CD4-positive, alpha-beta T cell (primary cell): ENCODE measurements at regions not wholly inside any gene's neighbourhood (a gene's known extent, or its start where the extent isn't known, plus 50 kb on each side); places are given as distances from the start of the nearest gene placed in this dataset.

Source experiments
- ATAC-seq: fragments of 200-7000 bp; cut with Tn5 transposase; one replicate; pipeline ENCODE4 v1.10.0; 2022; ENCODE audit warnings: mild to moderate bottlenecking; ENCODE audit not compliant: poor library complexity
- CTCF ChIA-PET: fragments of 350-600 bp; sonication (Branson Sonifier 250); formaldehyde crosslinking; loops from one replicate; lab custom pipeline; 2021; ENCODE audit warnings: antibody characterized with exemption, inconsistent platforms; lab: Charles Lee
- POLR2A ChIA-PET: fragments of 350-600 bp; sonication (Branson Sonifier 250); formaldehyde crosslinking; loops from one replicate; lab custom pipeline; 2021; ENCODE audit warnings: antibody characterized with exemption, inconsistent platforms; lab: Charles Lee
- DNase-seq, 14 experiments: peaks; one replicate each; pipeline ENCODE4 v3.0.0-alpha.2; 2013 to 2020; ENCODE audit warnings: mixed read lengths in 2 of 14
- H3K27ac ChIP-seq, 2 donors: one replicate each; pipeline versions ENCODE4 v1.5.1 to v1.7.0; 2013; ENCODE audit warnings: low read length in 2 of 2, low read depth in 1 of 2, mild to moderate bottlenecking in 1 of 2
- H3K27me3 ChIP-seq, 2 experiments: 1 replicate in 1 of 2; 2 replicates in 1 of 2; pipeline versions ENCODE4 v1.6.1 to v1.7.0; 2013; ENCODE audit warnings: low read length in 2 of 2, control low read depth in 1 of 2, mild to moderate bottlenecking in 1 of 2, moderate library complexity in 1 of 2; ENCODE audit not compliant: insufficient read depth in 2 of 2, control insufficient read depth in 1 of 2
- H3K36me3 ChIP-seq: one replicate; pipeline ENCODE4 v1.6.1; 2013; ENCODE audit warnings: low read length, control low read depth; ENCODE audit not compliant: insufficient read depth
- H3K4me1 ChIP-seq: one replicate; pipeline ENCODE4 v1.6.1; 2013; ENCODE audit warnings: low read length, control low read depth; ENCODE audit not compliant: insufficient read depth
- H3K4me3 ChIP-seq: one replicate; pipeline ENCODE4 v1.5.1; 2013; ENCODE audit warnings: mild to moderate bottlenecking, low read length, moderate library complexity
- H3K9me3 ChIP-seq, 2 experiments: 1 replicate in 1 of 2; 2 replicates in 1 of 2; pipeline versions ENCODE4 v1.6.1 to v1.7.0; 2013; ENCODE audit warnings: low read length in 2 of 2, mild to moderate bottlenecking in 2 of 2, control low read depth in 1 of 2, moderate library complexity in 1 of 2; ENCODE audit not compliant: control insufficient read depth in 1 of 2, insufficient read depth in 1 of 2
- H3K27ac Mint-ChIP-seq: one replicate; pipeline ENCODE4 v1.8.0; 2020; ENCODE audit warnings: mixed read lengths
- H3K27me3 Mint-ChIP-seq: one replicate; pipeline ENCODE4 v1.8.0; 2021; ENCODE audit warnings: mixed read lengths
- H3K36me3 Mint-ChIP-seq: one replicate; pipeline ENCODE4 v1.8.0; 2021; ENCODE audit warnings: low read depth, mixed read lengths
- H3K4me1 Mint-ChIP-seq: one replicate; pipeline ENCODE4 v1.8.0; 2021; ENCODE audit warnings: low read depth, mixed read lengths
- H3K4me3 Mint-ChIP-seq: one replicate; pipeline ENCODE4 v1.8.0; 2020; ENCODE audit warnings: mild to moderate bottlenecking, mixed read lengths
- H3K9me3 Mint-ChIP-seq: one replicate; pipeline ENCODE4 v1.8.0; 2020; ENCODE audit warnings: mixed read lengths
- CTCF ChIP-seq: fragments of 200-600 bp; IDR thresholded peaks from one replicate; pipeline ENCODE4 v1.8.0; 2022; ENCODE audit warnings: antibody characterized with exemption, mild to moderate bottlenecking
- intact Hi-C, 2 experiments: fragments of 100-400 bp; cut with DNase I in 1 of 2; cut with micrococcal nuclease in 1 of 2; formaldehyde crosslinking; loops; one replicate each; pipeline versions ENCODE4 v1.15.1 to v1.9.0; 2023 to 2025; cut with DNase I, micrococcal nuclease

GRCh38 chr5:12111261-12111660 is 207.0 kb upstream of the CTNND2 start:
- Histone ChIP-seq H3K27ac (no peak overlapping the region), H3K4me1 (no peaks in the 10 kb centered on the region), H3K9me3 (no peaks in the 10 kb centered on the region), H3K36me3 (no peaks in the 10 kb centered on the region), H3K4me3 (no peak overlapping the region), H3K27me3 (no peaks in the 10 kb centered on the region)
- DNase-seq (no peak), ATAC-seq (no peak)
- ChIA-PET CTCF (no interaction called here), POLR2A (no interaction called here)
- peaks cover 6% of the 10 kb centered on the region for H3K9me3 Mint-ChIP-seq
- H3K36me3 Mint-ChIP-seq, result no peaks in the 10 kb centered on the region
- H3K4me1 Mint-ChIP-seq, result no peaks in the 10 kb centered on the region
- intact Hi-C loops, result no loop called here
- no peak overlapping the region for H3K4me3 Mint-ChIP-seq
- no peaks in the 10 kb centered on the region for H3K27me3 Mint-ChIP-seq
- H3K27ac Mint-ChIP-seq, result no peak overlapping the region
- TF ChIP-seq CTCF, result no peak

GRCh38 chr5:12110629-12111028 is 206.4 kb upstream of the CTNND2 start:
- Mint-ChIP-seq H3K36me3 (no peaks in the 10 kb centered on the region), H3K27me3 (no peaks in the 10 kb centered on the region), H3K27ac (no peak overlapping the region), H3K4me3 (no peak overlapping the region), H3K9me3 (peaks cover 7% of the 10 kb centered on the region), H3K4me1 (no peaks in the 10 kb centered on the region)
- Histone ChIP-seq H3K27ac (no peak overlapping the region), H3K27me3 (no peaks in the 10 kb centered on the region), H3K36me3 (no peaks in the 10 kb centered on the region), H3K4me3 (no peak overlapping the region), H3K4me1 (no peaks in the 10 kb centered on the region), H3K9me3 (no peaks in the 10 kb centered on the region)
- ChIA-PET CTCF (no interaction called here), POLR2A (no interaction called here)
- TF ChIP-seq CTCF, result no peak
- DNase-seq, result no peak
- ATAC-seq, result no peak
- intact Hi-C loops, result no loop called here

DNA sequence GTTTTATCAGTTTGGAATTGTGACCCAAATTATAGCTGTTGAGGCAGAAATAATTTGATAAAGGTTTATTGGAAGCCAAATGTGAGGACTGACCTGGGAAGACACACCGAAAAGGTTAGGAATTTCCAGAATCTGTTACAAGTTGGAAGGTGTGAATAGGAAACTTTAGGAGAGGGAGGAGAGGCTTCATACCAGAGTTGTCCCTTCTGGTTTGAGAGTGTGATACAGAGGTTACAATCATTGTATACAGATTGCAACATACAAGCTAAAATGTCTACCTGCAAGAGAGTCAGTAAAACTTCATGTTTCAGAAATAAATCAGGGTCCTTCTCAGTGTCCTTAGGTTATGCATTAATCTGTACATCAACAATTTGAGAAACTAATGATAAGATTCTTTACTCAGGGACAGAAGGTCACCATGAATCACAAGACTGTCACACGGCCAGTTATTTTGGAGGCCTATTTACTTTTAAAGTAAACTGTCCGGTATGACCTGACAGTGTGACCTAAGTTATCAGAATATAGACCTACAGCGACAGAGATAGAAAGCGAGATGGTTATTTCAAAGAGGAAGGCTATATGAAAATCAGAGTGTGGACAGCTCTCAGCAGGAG is 204.9 kb upstream of the CTNND2 start:
- DNase-seq, result no peak
- H3K4me1 Mint-ChIP-seq, result no peaks in the 10 kb centered on the region
- H3K9me3 Mint-ChIP-seq, result peaks cover 7% of the 10 kb centered on the region
- Histone ChIP-seq H3K9me3 (no peaks in the 10 kb centered on the region), H3K27me3 (no peaks in the 10 kb centered on the region), H3K36me3 (no peaks in the 10 kb centered on the region), H3K4me1 (no peaks in the 10 kb centered on the region), H3K27ac (no peak overlapping the region), H3K4me3 (no peak overlapping the region)
- H3K36me3 Mint-ChIP-seq, result no peaks in the 10 kb centered on the region
- no peak for ATAC-seq
- H3K27me3 Mint-ChIP-seq, result no peaks in the 10 kb centered on the region
- no peak overlapping the region for H3K4me3 Mint-ChIP-seq
- TF ChIP-seq CTCF, result no peak
- ChIA-PET POLR2A (no interaction called here), CTCF (no interaction called here)
- no peak overlapping the region for H3K27ac Mint-ChIP-seq
- intact Hi-C loops, result no loop called here
